CD14-positive monocyte (primary cell): ENCODE measurements at regions not wholly inside any gene's neighbourhood (a gene's known extent, or its start where the extent isn't known, plus 50 kb on each side); places are given as distances from the start of the nearest gene placed in this dataset.

Experiments
- DNase-seq, 3 donors: peaks; one replicate each; pipeline ENCODE4 v3.0.0-alpha.2; 2011 to 2022
- H2AFZ ChIP-seq: 2 replicates; pipeline ENCODE4 v1.6.0; 2012; ENCODE audit warnings: mild to moderate bottlenecking, low read depth, low read length, inconsistent platforms; ENCODE audit not compliant: insufficient read depth, poor library complexity, severe bottlenecking
- H3K27ac ChIP-seq, 2 donors: 1 replicate in 1 of 2; 2 replicates in 1 of 2; pipeline ENCODE4 v1.5.1; 2012 to 2013; ENCODE audit warnings: low read length in 2 of 2, control low read depth in 1 of 2, inconsistent platforms in 1 of 2, low read depth in 1 of 2, mild to moderate bottlenecking in 1 of 2
- H3K27me3 ChIP-seq, 2 donors: one replicate each; pipeline versions ENCODE4 v1.6.0 to v1.6.1; 2011 to 2013; ENCODE audit warnings: low read length in 2 of 2; ENCODE audit not compliant: control insufficient read depth in 2 of 2, insufficient read depth in 2 of 2
- H3K36me3 ChIP-seq, 2 donors: replicated peaks in 1 of 2; 1 replicate in 1 of 2; 2 replicates in 1 of 2; pipeline versions ENCODE4 v1.5.1 to v1.6.1; 2012 to 2013; ENCODE audit warnings: low read length in 2 of 2, control low read depth in 1 of 2, inconsistent platforms in 1 of 2, mild to moderate bottlenecking in 1 of 2; ENCODE audit not compliant: insufficient read depth in 2 of 2, control insufficient read depth in 1 of 2
- H3K4me1 ChIP-seq, 2 donors: 1 replicate in 1 of 2; 2 replicates in 1 of 2; pipeline versions ENCODE4 v1.5.1 to v1.6.1; 2012 to 2013; ENCODE audit warnings: low read length in 2 of 2, control low read depth in 1 of 2, inconsistent platforms in 1 of 2, mild to moderate bottlenecking in 1 of 2, moderate library complexity in 1 of 2; ENCODE audit not compliant: insufficient read depth in 2 of 2, control insufficient read depth in 1 of 2
- H3K4me2 ChIP-seq: replicated peaks from 2 replicates; pipeline ENCODE3; 2012; ENCODE audit warnings: low read length, moderate library complexity, mild to moderate bottlenecking; ENCODE audit not compliant: poor library complexity, severe bottlenecking; ENCODE audit errors: extremely low read depth
- H3K4me3 ChIP-seq, 3 experiments: fragments of 200-600 bp in 1 of 3; sonication (generic) in 1 of 3; replicated peaks in 1 of 3; 1 replicate in 2 of 3; 2 replicates in 1 of 3; pipeline ENCODE4 v1.5.1; 2011 to 2013; ENCODE audit warnings: low read length in 3 of 3, mild to moderate bottlenecking in 3 of 3, control low read depth in 2 of 3, low read depth in 2 of 3, inconsistent platforms in 1 of 3, moderate library complexity in 1 of 3
- H3K79me2 ChIP-seq: 2 replicates; pipeline ENCODE4 v1.6.0; 2012; ENCODE audit warnings: mild to moderate bottlenecking, control low read depth, inconsistent platforms, low read length, moderate library complexity; ENCODE audit not compliant: insufficient read depth
- H3K9ac ChIP-seq: 2 replicates; pipeline ENCODE4 v1.6.0; 2017; ENCODE audit warnings: low read length, mild to moderate bottlenecking; ENCODE audit not compliant: insufficient read depth, poor library complexity, severe bottlenecking
- H3K9me3 ChIP-seq, 2 donors: replicated peaks in 1 of 2; 1 replicate in 1 of 2; 2 replicates in 1 of 2; pipeline versions ENCODE4 v1.5.1 to v1.6.1; 2012 to 2013; ENCODE audit warnings: low read length in 2 of 2, control low read depth in 1 of 2; ENCODE audit not compliant: control insufficient read depth in 1 of 2, insufficient read depth in 1 of 2
- H4K20me1 ChIP-seq: 2 replicates; pipeline ENCODE4 v1.6.0; 2012; ENCODE audit warnings: mild to moderate bottlenecking, low read length, control low read depth, moderate library complexity; ENCODE audit not compliant: insufficient read depth
- H3K27ac Mint-ChIP-seq, 7 donors: one replicate each; pipeline ENCODE4 v1.8.0; 2020; ENCODE audit warnings: mild to moderate bottlenecking in 7 of 7, mixed read lengths in 7 of 7, moderate library complexity in 6 of 7, inconsistent platforms in 2 of 7
- H3K27me3 Mint-ChIP-seq, 3 donors: one replicate each; pipeline ENCODE4 v1.8.0; 2021 to 2022; ENCODE audit warnings: low read depth in 3 of 3, mild to moderate bottlenecking in 3 of 3, mixed read lengths in 3 of 3, moderate library complexity in 3 of 3, inconsistent platforms in 1 of 3
- H3K36me3 Mint-ChIP-seq, 2 donors: one replicate each; pipeline ENCODE4 v1.8.0; 2020; ENCODE audit warnings: mixed read lengths in 2 of 2, inconsistent platforms in 1 of 2, mild to moderate bottlenecking in 1 of 2
- H3K4me1 Mint-ChIP-seq: one replicate; pipeline ENCODE4 v1.8.0; 2020; ENCODE audit warnings: mild to moderate bottlenecking, mixed read lengths
- H3K4me3 Mint-ChIP-seq, 2 donors: one replicate each; pipeline ENCODE4 v1.8.0; 2020; ENCODE audit warnings: mild to moderate bottlenecking in 2 of 2, mixed read lengths in 2 of 2, moderate library complexity in 1 of 2
- H3K9me3 Mint-ChIP-seq, 7 donors: one replicate each; pipeline ENCODE4 v1.8.0; 2020 to 2022; ENCODE audit warnings: mixed read lengths in 7 of 7, mild to moderate bottlenecking in 6 of 7, moderate library complexity in 6 of 7, inconsistent platforms in 2 of 7
- CTCF ChIP-seq: fragments of 200-600 bp; IDR thresholded peaks from one replicate; pipeline ENCODE4 v1.8.0; 2022; ENCODE audit warnings: antibody characterized with exemption, mild to moderate bottlenecking
- WGBS: methylation state at CpG from one replicate; pipeline ENCODE4 v1.1.5; 2013; ENCODE audit warnings: missing lambda C conversion rate; ENCODE audit not compliant: insufficient coverage; 5-methylcytosine and 5-hydroxymethylcytosine counted together
- intact Hi-C, 2 donors: fragments of 100-400 bp; cut with micrococcal nuclease; formaldehyde crosslinking; loops; one replicate each; pipeline versions ENCODE4 v1.15.0 to v1.15.1; 2023

GRCh38 chr2:103232865-103233264, 471.0 kb downstream of the TMEM182 start:
- DNase-seq = no peak
- H3K27me3 Mint-ChIP-seq = no peaks in the 10 kb centered on the region
- no peaks in the 10 kb centered on the region for H3K4me1 Mint-ChIP-seq
- H3K79me2 ChIP-seq = no peaks in the 10 kb centered on the region
- no peaks in the 10 kb centered on the region for H3K9me3 ChIP-seq
- H3K9ac ChIP-seq = no peak overlapping the region
- intact Hi-C loops = no loop called here
- no peak overlapping the region for H3K4me2 ChIP-seq
- no peaks in the 10 kb centered on the region for H3K4me1 ChIP-seq
- no peaks in the 10 kb centered on the region for H3K36me3 ChIP-seq
- no peak overlapping the region for H2AFZ ChIP-seq
- H3K27ac Mint-ChIP-seq = no peak overlapping the region
- H4K20me1 ChIP-seq = no peaks in the 10 kb centered on the region
- no peak for TF ChIP-seq CTCF
- H3K36me3 Mint-ChIP-seq = no peaks in the 10 kb centered on the region
- no peak overlapping the region for H3K4me3 Mint-ChIP-seq
- 92% methylated on average over 1 of the region's 4 CpGs for WGBS
- no peak overlapping the region for H3K27ac ChIP-seq
- H3K9me3 Mint-ChIP-seq = peaks cover 0 to 5% (median 0%) of the 10 kb centered on the region in 7 donors
- H3K4me3 ChIP-seq = no peak overlapping the region
- no peaks in the 10 kb centered on the region for H3K27me3 ChIP-seq

DNA sequence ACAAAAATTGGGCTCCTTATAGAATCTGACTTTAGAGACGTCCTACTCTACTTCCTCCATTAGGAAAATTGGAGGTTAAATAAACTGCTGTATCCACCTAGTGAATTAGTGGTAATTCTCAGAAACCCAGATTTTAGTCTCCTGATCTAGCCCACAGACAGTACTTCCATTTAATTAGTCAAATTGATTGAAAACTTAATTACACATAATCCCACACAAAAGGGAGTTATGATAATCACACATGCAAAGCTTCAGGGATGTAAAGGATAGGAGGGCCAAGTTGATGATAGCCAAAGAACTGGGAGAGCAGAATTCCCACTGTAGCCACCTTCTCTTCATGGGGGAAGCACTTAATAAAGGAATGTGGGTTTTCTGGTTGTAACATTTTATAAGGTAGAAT, 471.9 kb downstream of the TMEM182 start:
- no peak for TF ChIP-seq CTCF
- H2AFZ ChIP-seq = no peak overlapping the region
- no peak overlapping the region for H3K4me3 ChIP-seq
- H3K27me3 ChIP-seq = no peaks in the 10 kb centered on the region
- Mint-ChIP-seq H3K9me3 (peaks cover 0 to 6% (median 0%) of the 10 kb centered on the region in 7 donors), H3K4me3 (no peak overlapping the region), H3K36me3 (no peaks in the 10 kb centered on the region), H3K4me1 (no peaks in the 10 kb centered on the region), H3K27ac (no peak overlapping the region), H3K27me3 (no peaks in the 10 kb centered on the region)
- no peaks in the 10 kb centered on the region for H3K36me3 ChIP-seq
- no peaks in the 10 kb centered on the region for H4K20me1 ChIP-seq
- H3K4me1 ChIP-seq = no peaks in the 10 kb centered on the region
- no CpG with 5 or more reads among the region's 1 CpG for WGBS
- H3K9ac ChIP-seq = no peak overlapping the region
- no peak overlapping the region for H3K27ac ChIP-seq
- H3K79me2 ChIP-seq = no peaks in the 10 kb centered on the region
- DNase-seq = no peak
- no peaks in the 10 kb centered on the region for H3K9me3 ChIP-seq
- H3K4me2 ChIP-seq = no peak overlapping the region
- intact Hi-C loops = no loop called here
